B cell (primary cell): ENCODE measurements at regions not wholly inside any gene's neighbourhood (a gene's known extent, or its start where the extent isn't known, plus 50 kb on each side); places are given as distances from the start of the nearest gene placed in this dataset.

ENCODE experiments used
- ATAC-seq: fragments of 200-7000 bp; cut with Tn5 transposase; one replicate; pipeline ENCODE4 v1.10.0; 2021; ENCODE audit warnings: low read depth, mild to moderate bottlenecking, moderate number of reproducible peaks, moderate library complexity
- CTCF ChIA-PET: fragments of 350-600 bp; sonication (Branson Sonifier 250); formaldehyde crosslinking; loops from one replicate; lab custom pipeline; 2021; ENCODE audit warnings: antibody characterized with exemption, inconsistent platforms; lab: Charles Lee
- POLR2A ChIA-PET: fragments of 350-600 bp; sonication (Branson Sonifier 250); formaldehyde crosslinking; loops from one replicate; lab custom pipeline; 2021; ENCODE audit warnings: antibody characterized with exemption; lab: Charles Lee
- DNase-seq: peaks from one replicate; pipeline ENCODE4 v3.0.0; 2013
- H2AFZ ChIP-seq: 2 replicates; pipeline ENCODE4 v1.6.1; 2012; ENCODE audit warnings: mild to moderate bottlenecking, low read depth, low read length; ENCODE audit not compliant: insufficient read depth, poor library complexity, severe bottlenecking
- H3K27ac ChIP-seq, 2 donors: 1 replicate in 1 of 2; 2 replicates in 1 of 2; pipeline ENCODE4 v1.5.1; 2012 to 2013; ENCODE audit warnings: low read length in 2 of 2, mild to moderate bottlenecking in 2 of 2, moderate library complexity in 1 of 2
- H3K27me3 ChIP-seq, 4 experiments: fragments of 200-600 bp in 1 of 4; sonication (generic) in 1 of 4; replicated peaks in 1 of 4; 1 replicate in 2 of 4; 2 replicates in 2 of 4; pipeline versions ENCODE4 v1.6.1 to v1.7.0; 2013 to 2016; ENCODE audit warnings: low read length in 3 of 4, mild to moderate bottlenecking in 2 of 4, mixed read lengths in 1 of 4, moderate library complexity in 1 of 4; ENCODE audit not compliant: insufficient read depth in 4 of 4, control insufficient read depth in 3 of 4; ENCODE audit errors: control extremely low read depth in 1 of 4
- H3K36me3 ChIP-seq, 2 experiments: replicated peaks in 1 of 2; 1 replicate in 1 of 2; 2 replicates in 1 of 2; pipeline versions ENCODE4 v1.6.1 to v1.7.1; 2013; ENCODE audit warnings: low read length in 1 of 2; ENCODE audit not compliant: insufficient read depth in 2 of 2, control insufficient read depth in 1 of 2; ENCODE audit errors: control extremely low read depth in 1 of 2, extremely low read depth in 1 of 2
- H3K4me1 ChIP-seq, 2 donors: fragments of 200-600 bp in 1 of 2; sonication (generic) in 1 of 2; 1 replicate in 1 of 2; 2 replicates in 1 of 2; pipeline versions ENCODE4 v1.5.1 to v1.6.1; 2013 to 2017; ENCODE audit warnings: low read length in 2 of 2; ENCODE audit not compliant: control insufficient read depth in 2 of 2, insufficient read depth in 2 of 2
- H3K4me2 ChIP-seq: replicated peaks from 2 replicates; pipeline ENCODE3; 2012; ENCODE audit warnings: mild to moderate bottlenecking, low read depth, low read length; ENCODE audit not compliant: poor library complexity, severe bottlenecking
- H3K4me3 ChIP-seq, 5 experiments: fragments of 200-600 bp in 1 of 5; sonication (generic) in 1 of 5; 1 replicate in 3 of 5; 2 replicates in 2 of 5; pipeline versions ENCODE4 v1.5.1 to v1.7.0; 2011 to 2016; ENCODE audit warnings: low read length in 4 of 5, mild to moderate bottlenecking in 4 of 5, low read depth in 2 of 5, control low read depth in 1 of 5, moderate library complexity in 1 of 5; ENCODE audit not compliant: insufficient read depth in 1 of 5; ENCODE audit errors: control extremely low read depth in 1 of 5, extremely low read depth in 1 of 5
- H3K79me2 ChIP-seq: fragments of 200-600 bp; sonication (generic); one replicate; pipeline ENCODE4 v1.6.0; 2016; ENCODE audit warnings: low read length; ENCODE audit not compliant: control insufficient read depth, insufficient read depth
- H3K9ac ChIP-seq: fragments of 200-600 bp; sonication (generic); 2 replicates; pipeline ENCODE4 v1.6.1; 2017; ENCODE audit warnings: mild to moderate bottlenecking, low read length, moderate library complexity
- H3K9me3 ChIP-seq, 3 donors: one replicate each; pipeline versions ENCODE4 v1.6.1 to v1.7.1; 2013; ENCODE audit warnings: low read length in 2 of 3; ENCODE audit not compliant: control insufficient read depth in 2 of 3, insufficient read depth in 1 of 3; ENCODE audit errors: control extremely low read depth in 1 of 3
- H4K20me1 ChIP-seq: 2 replicates; pipeline ENCODE4 v1.6.0; 2012; ENCODE audit warnings: mild to moderate bottlenecking, low read length; ENCODE audit not compliant: insufficient read depth, control insufficient read depth, poor library complexity, severe bottlenecking
- H3K27ac Mint-ChIP-seq: one replicate; pipeline ENCODE4 v1.8.0; 2021; ENCODE audit warnings: mixed read lengths
- H3K27me3 Mint-ChIP-seq: one replicate; pipeline ENCODE4 v1.8.0; 2021; ENCODE audit warnings: mixed read lengths
- H3K4me1 Mint-ChIP-seq: one replicate; pipeline ENCODE4 v1.8.0; 2021; ENCODE audit warnings: mixed read lengths
- H3K4me3 Mint-ChIP-seq: one replicate; pipeline ENCODE4 v1.8.0; 2021; ENCODE audit warnings: mixed read lengths
- H3K9me3 Mint-ChIP-seq: one replicate; pipeline ENCODE4 v1.8.0; 2022; ENCODE audit warnings: mixed read lengths; ENCODE audit not compliant: insufficient read depth
- CTCF ChIP-seq: fragments of 200-600 bp; IDR thresholded peaks from one replicate; pipeline ENCODE4 v1.8.0; 2022; ENCODE audit warnings: antibody characterized with exemption, mild to moderate bottlenecking
- EZH2 ChIP-seq: IDR thresholded peaks from 2 replicates; pipeline ENCODE4 v1.6.1; 2012; ENCODE audit warnings: borderline replicate concordance, low read depth, mild to moderate bottlenecking, moderate library complexity, low read length; ENCODE audit not compliant: insufficient read depth, poor library complexity, severe bottlenecking
- WGBS: methylation state at CpG from one replicate; pipeline ENCODE4 v1.1.5; 2013; ENCODE audit warnings: missing lambda C conversion rate; ENCODE audit not compliant: insufficient coverage; 5-methylcytosine and 5-hydroxymethylcytosine counted together
- intact Hi-C: fragments of 100-400 bp; cut with micrococcal nuclease; formaldehyde crosslinking; loops from one replicate; pipeline ENCODE4 v1.10.0; 2022

GRCh38 chr4:123064390-123064789 is 142.0 kb upstream of the NUDT6 start:
- ChIA-PET CTCF (no interaction called here), POLR2A (no interaction called here)
- Histone ChIP-seq H3K4me2 (no peak overlapping the region), H3K4me3 (no peak overlapping the region), H2AFZ (no peak overlapping the region), H3K4me1 (no peaks in the 10 kb centered on the region), H3K9ac (no peak overlapping the region), H3K27me3 (no peaks in the 10 kb centered on the region), H4K20me1 (no peaks in the 10 kb centered on the region), H3K9me3 (peaks cover 0 to 11% (median 0%) of the 10 kb centered on the region in 3 donors), H3K27ac (no peak overlapping the region), H3K79me2 (no peaks in the 10 kb centered on the region), H3K36me3 (peaks cover 0 to 3% of the 10 kb centered on the region in 2 experiments)
- peaks cover 6% of the 10 kb centered on the region for H3K9me3 Mint-ChIP-seq
- no peak overlapping the region for H3K4me3 Mint-ChIP-seq
- intact Hi-C loops, result no loop called here
- H3K27ac Mint-ChIP-seq, result no peak overlapping the region
- whole genome bisulfite sequencing, result 100% methylated on average over 1 of the region's 1 CpG
- ATAC-seq (no peak), DNase-seq (no peak)
- TF ChIP-seq EZH2, result no peak
- TF ChIP-seq CTCF, result no peak
- no peaks in the 10 kb centered on the region for H3K27me3 Mint-ChIP-seq
- no peaks in the 10 kb centered on the region for H3K4me1 Mint-ChIP-seq

- Mint-ChIP-seq H3K27me3 (no peaks in the 10 kb centered on the region), H3K4me1 (no peaks in the 10 kb centered on the region), H3K9me3 (no peaks in the 10 kb centered on the region), H3K27ac (no peak overlapping the region), H3K4me3 (no peak overlapping the region)
- Histone ChIP-seq H3K27ac (no peak overlapping the region), H3K27me3 (no peaks in the 10 kb centered on the region), H3K4me2 (no peak overlapping the region), H3K4me3 (no peak overlapping the region), H4K20me1 (no peaks in the 10 kb centered on the region), H3K79me2 (no peaks in the 10 kb centered on the region), H3K9ac (no peak overlapping the region), H2AFZ (no peak overlapping the region), H3K9me3 (peaks cover 0 to 5% (median 0%) of the 10 kb centered on the region in 3 donors), H3K4me1 (no peaks in the 10 kb centered on the region), H3K36me3 (no peaks in the 10 kb centered on the region)
- WGBS, result no CpG with 5 or more reads among the region's 1 CpG
- no peak for DNase-seq
- ChIA-PET CTCF (interaction anchor here (0.6 to 1.0 kb wide), 2 partner anchors 8 to 28 kb away, joined by 3 to 4 read pairs; no protein-coding TSS in a partner anchor), POLR2A (no interaction called here)
- no peak for TF ChIP-seq CTCF
- TF ChIP-seq EZH2, result no peak
- intact Hi-C loops, result no loop called here
- ATAC-seq, result no peak
Measured at GRCh38 chr4:123068081-123068480, 145.7 kb upstream of the NUDT6 start.
